NK-92 treated with Interleukin-12 subunit alpha and Interleukin-12 subunit beta, amount 100 ng/mL, for 24 hours (cell line): ENCODE measurements at regions not wholly inside any gene's neighbourhood (a gene's known extent, or its start where the extent isn't known, plus 50 kb on each side); places are given as distances from the start of the nearest gene placed in this dataset.

Source experiments
- DNase-seq: peaks from one replicate; lab custom pipeline; 2025; lab: John Stamatoyannopoulos, UW

DNA sequence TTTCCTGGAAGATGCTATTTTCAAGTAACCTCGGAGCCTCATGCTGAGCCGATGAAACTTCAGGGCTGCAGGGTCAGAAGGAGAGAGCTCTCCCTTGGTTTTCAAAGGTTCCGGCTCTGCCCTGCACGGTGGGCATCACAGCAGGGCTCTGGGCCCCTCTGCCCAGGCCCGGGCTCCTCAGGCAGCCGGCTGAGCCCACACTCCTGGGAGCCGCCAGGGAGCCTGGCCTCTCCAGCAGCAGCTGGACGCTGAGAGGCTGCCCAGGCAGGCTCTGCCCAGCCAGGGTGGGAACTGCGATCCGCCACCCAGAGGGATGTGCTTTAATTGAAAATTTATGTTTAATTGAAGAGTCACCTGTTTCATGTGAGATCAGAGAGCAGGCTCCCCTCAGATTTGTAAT lies 97.5 kb upstream of the MGMT start:
- DNase-seq: no peak

DNA sequence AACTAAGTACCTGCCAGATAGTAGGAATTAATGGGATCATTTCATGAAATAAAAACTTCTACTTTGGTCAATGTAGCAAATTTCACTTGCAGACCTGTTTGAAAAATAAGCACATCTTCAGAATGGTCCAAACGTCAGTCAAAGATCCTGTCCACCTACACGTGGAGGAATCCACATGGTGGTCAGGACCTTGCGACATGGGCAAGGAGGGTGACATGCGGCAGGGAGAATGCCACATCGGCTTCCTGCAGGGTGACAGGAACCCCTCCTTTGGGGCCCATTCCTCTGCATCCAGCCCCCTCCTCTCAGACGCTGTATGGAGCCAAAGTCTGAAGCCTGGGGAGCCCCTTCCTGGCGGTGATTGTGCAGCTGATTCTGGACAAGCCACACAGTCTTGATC lies 95.5 kb upstream of the MGMT start:
- DNase-seq: no peak

DNA sequence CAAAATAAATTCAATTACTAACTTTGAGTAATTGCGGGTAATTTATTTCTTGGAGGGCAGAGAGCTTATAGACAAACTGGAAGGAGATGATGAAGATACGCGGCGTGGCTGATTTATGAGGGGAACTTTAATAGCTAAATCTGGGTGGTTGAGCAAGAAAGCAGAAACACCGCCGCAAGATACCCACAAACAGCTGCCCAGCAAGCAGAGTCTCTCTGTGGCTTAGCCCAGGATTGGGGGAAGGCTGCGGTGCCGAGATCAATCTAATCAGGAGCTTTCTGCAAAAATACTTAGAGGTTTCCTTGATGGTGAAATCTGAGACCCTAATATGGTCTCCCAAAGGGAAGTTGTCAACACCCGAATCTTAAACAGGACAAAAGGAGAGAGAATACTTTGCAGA lies 94.9 kb upstream of the MGMT start:
- no peak for DNase-seq

DNA sequence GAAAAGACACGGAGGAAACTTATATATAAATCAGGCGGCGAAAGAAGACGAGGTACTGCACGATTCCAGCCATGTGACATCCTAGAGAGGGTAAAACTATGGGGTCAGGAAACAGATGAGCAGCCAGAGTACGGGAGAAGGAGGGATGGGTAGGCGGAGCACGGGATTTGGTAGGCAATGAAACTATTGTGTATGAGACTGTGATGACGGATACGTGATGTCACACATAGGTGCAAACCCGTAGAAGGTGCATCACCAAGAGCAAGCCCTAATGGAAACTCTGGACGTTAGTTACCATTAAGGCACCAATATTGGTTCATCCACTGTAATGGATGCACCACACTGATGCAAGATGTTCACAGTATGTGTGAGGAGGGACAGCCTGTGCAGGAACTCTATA lies 93.8 kb upstream of the MGMT start:
- no peak for DNase-seq

DNA sequence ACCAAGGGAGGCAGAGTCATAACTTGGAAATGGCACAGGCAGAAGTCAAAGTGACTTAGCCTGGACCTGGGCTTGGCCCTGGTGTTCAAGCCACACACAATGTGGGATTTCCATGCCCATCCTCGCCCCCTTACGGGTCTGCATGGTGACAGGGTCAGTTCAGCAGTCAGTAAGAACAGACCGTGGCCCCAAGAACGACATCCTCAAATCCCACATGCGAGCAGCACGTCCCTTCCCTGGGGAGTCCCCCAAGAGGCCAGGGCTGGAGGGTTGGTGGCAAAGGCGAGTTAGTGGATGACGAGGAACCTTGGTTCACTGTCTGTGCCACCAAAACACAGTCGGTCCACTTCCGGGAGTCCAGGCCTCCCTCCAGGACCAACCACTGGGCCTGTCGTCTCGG lies 93.3 kb upstream of the MGMT start:
- no peak for DNase-seq

DNA sequence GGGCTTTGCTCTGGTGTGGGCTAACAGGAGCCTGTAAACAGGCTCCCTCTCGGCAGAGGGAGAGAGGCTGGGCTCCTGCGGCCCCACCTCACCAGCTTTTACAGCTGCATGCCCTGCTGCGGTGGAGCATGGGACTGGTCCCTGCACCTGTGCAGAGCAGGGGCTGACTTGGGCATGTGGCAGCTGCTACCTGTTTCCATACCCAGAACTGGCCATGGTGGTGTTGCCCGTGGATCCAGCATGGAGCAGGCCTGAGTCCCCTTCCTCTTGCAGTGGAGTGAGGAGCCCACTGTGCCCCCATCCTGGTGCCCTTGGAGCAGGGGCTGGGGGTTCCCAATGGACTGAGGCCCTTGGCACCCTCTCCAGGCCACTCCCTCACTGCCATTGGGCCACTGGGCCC lies 91.9 kb upstream of the MGMT start:
- no peak for DNase-seq

DNA sequence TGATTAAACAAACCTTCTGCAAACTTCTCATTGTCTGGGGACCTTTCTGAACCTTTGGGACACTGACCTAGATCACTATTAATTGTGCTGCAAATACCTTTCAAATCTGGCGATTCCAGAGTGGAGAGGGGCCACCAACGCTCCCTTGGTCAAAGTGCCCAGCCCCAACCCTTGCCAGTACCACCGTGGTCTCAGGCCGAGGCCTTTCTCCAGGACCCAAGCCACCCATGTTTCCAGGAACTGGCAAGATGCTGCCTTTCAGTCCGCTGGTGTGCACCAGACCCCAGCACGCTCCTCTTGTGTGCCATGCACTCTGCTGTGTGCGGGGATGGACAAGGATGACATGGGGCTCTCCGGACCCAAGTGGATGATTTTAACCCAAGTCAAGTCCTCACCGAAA lies 91.1 kb upstream of the MGMT start:
- DNase-seq: no peak

DNA sequence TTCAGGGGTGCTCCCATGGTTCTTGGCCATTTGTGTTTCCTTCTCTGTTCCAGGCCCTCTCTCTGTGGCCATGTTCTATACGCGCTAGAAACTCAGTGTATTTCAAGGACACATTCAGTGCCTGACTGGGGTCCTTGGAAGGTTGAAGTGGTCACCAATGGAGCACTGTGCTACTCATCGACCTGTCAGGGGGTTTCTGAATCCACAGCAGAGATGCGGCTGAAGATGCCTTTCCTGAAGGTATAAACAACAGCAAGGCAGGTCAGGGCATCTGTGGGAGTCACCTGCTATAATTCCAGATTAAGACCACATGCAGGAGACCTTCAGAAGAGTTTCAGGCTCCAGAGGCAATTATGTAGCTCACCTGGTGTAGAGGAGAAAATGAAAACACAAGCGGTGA lies 86.8 kb upstream of the MGMT start:
- no peak for DNase-seq

DNA sequence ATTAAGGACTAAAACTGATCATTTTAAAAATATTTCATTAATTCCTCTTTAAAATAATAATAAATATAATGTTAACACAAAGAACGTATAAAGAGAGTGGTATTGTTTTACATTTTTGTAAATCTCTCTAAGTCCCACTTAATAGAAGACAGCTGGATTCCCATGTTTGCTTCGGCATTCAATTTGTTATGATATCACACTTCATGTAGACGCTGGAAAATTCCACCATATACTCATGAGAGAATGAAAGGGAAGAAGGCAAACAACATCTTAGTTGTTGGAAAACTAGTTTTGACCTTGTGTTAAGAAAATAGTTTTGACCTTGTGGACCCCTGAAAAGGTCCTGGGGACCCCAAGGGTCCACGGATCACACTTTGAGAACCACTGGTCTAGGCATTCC lies 85.3 kb upstream of the MGMT start:
- DNase-seq: no peak

DNA sequence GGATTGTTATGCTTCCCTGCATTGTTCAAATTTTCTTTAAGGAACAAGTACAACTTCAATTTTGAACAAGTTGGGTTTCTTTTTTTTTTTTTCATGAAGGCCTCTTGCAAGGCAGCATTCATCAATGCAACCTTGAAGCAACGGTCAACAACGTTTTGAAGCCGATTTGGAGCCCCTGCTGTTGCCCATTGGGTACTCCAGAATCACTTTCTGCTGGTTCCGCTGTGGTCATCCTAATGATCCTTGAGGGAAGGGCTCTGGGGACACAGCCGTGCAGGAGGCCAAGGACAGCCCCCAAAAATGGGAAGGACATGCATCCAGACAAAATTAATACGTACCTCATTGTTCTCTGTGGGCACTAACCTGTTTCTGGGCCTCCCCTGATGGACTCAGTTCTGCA lies 84.6 kb upstream of the MGMT start:
- DNase-seq: no peak

DNA sequence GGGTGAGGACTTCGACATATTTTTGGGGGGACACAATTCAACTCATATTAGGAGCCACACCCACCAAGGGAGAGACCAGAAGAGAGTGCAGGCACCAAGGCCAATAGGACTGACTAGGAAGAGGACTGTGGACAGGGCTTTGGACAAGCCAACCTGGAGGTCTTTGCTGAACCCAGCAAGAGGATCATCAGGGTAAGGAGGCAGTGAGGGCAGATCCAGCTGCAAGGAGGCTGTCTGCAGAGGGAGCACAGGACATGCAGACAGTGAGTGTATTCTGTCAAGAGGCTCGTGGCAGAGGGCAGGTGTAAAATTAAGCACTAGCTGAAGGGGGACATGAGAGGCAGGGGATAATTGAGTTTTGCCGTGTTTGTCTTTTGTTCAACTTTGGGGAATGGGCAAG lies 83.4 kb upstream of the MGMT start:
- DNase-seq: no peak

DNA sequence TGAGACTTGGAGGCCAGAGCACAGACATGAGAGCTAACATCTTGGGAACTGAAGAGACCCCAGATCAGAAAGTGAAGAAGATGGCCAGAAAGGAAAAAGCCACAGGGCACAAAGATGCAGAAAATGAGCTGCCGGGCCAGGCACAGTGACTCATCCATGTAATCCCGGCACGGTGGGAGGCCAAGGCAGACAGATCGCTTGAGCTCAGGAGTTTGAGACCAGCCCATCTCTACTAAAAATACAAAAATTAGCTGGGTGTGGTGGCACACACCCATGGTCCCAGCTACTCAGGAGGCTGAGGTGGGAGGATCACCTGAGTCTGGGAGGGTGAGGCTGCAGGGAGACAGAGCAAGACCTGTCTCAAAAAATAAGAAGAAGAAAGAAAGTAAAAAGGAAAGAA lies 81.4 kb upstream of the MGMT start:
- DNase-seq: no peak

DNA sequence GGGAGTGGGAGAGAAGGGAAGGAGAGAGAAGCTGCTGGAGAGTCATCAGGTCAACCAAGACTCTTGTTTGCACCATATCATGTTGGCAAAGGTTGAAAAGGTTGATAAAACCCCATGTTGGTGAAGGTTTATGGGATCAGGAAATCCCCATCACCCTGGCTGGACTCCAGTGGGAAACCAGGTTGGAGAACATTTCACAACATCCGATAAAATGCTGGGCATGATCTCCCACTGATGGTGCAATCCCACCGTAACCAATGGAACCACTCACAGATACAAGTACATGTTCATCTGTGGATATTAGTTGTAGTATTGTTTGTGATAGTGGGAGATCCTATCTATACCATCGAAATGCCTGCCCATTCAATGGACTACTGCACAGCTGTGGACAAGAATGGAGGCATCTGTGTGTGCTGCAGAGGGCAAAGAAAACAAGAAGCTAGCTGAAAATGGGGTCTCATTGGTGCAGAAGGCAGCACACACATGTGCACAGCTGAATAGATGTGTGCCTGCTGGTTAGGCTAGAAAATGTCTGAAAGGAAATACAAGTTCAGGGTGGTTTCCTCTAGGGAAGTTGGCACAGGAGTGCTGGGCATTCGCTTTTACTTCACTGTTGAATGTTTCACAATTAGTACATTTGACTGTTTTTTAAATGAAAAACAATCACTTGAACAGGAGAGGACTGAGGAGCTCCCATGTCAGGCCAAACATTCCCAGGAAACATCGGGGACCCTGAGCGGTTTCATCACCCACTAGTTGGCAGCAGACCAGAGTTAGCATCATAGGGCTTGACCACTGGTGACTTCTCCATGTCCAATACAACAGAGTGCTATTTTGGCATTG lies 80.4 kb upstream of the MGMT start:
- DNase-seq: no peak

DNA sequence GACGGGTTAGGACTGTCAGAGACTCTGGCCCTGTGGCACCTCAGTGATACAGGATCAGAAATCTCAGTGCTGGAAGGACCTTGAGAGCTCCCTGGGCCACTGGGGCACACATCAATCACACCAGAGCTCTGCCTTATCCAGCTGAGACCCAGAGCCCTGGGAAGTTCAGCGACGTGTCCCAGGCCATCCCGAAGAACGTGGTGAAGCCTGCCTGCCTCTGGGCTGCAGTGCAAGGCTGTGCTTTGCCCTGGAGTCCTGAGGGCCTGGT lies 79.8 kb upstream of the MGMT start:
- no peak for DNase-seq

DNA sequence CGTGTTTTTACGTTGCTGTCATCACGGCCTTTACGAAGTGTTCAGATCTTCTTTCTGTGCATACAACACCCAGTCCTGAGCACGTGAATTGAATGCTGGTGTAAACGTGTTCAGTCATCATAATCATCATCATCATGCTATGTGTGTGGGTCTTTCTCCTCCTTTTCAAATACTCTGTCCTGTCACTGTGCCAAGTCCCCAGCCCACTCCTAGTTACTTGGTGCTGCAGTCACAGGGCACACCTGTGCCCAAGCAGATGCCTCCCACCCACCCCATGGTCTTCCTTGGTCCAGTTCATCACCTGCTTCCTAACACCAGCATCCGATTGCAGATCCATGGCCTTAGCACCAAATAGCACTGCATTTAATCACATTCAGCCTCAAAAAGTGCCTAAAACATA lies 78.6 kb upstream of the MGMT start:
- DNase-seq: no peak

DNA sequence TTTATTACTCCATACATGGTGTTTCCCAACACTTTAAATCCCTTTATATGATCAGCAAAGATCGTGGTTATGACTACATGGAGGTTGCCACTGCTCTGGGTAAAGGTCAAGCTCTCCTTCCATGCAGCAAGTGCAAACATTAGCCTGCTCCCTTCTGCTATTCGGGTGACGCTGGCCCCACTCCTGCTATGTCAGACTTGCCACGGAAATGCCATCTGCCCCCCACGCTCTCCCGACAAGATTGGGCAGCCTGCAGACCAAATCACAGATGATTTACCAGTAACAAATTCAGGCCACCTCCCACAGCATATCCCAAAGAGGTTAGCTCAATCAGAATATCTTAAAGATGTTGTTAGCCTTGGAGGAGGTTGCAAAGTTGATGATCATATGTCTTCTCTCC lies 77.8 kb upstream of the MGMT start:
- no peak for DNase-seq

DNA sequence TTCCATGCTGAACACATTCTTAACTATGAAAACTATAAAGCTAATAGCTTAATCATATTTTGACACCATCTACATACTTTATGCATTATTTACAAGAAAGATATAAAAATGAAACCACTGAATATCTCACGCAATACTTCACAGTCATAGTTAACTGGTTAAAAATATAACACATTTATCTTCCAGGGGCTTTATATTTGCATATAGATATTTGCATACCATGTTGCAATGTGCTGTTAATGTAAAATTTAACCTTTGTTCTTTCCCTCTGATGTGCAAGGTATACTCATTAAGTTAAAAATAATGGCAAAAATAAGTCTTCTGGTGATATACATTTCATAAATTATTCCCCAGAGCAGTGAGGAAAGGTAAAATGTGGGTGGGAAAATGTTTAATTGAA lies 76.9 kb upstream of the MGMT start:
- no peak for DNase-seq

DNA sequence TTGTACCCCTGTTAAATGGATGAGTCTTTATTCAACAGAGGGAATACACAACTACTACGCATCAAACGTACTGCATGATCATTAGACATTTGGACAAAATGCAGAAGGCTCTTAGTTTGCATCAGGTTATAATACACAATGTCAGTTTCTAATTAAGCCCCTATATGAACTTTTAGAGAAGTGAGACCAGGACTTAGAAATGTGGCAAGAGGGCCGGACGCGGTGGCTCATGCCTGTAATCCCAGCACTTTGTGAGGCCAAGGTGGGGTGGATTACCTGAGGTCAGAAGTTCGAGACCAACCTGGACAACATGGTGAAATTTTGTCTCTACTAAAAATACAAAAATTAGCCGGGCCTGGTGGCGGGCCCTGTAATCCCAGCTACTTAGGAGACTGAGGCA lies 76.3 kb upstream of the MGMT start:
- DNase-seq: no peak

DNA sequence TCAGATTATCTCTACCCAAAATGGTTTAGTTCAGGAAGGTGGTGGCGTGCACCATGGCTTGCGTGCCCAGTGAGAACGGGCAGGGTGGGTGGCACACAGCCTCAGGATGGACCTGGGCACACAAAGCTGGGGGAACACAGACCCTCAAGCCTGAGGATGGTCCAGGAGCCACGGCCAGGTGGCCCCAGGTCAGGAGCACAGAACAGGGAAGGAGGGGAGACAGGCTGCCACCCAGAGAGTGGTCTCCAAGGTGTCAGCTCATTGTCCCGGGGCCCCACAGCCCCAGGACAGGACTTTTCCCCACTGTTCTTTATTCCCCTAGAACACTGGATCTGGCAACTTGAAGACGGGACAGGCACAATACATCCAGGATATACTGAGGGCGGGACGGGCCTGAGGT lies 75.6 kb upstream of the MGMT start:
- DNase-seq: no peak

DNA sequence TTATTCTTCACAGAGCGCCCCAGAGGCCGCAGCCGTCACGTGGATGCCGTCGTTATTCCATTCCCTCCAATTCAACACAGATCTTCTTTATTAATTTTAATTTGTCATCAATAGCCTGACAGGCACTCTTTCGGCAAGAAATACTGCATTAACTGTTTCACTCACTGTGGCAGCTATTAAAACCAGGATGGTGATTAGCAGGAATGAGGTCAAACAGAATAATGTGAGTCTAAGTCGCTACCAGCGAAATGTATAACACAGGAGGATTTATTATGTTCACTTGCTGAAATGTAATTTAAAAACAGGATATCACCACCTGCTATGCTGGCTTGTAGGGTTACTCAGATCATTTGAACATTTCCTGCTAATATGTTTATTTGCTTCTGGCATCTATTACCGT lies 74.2 kb upstream of the MGMT start:
- no peak for DNase-seq

DNA sequence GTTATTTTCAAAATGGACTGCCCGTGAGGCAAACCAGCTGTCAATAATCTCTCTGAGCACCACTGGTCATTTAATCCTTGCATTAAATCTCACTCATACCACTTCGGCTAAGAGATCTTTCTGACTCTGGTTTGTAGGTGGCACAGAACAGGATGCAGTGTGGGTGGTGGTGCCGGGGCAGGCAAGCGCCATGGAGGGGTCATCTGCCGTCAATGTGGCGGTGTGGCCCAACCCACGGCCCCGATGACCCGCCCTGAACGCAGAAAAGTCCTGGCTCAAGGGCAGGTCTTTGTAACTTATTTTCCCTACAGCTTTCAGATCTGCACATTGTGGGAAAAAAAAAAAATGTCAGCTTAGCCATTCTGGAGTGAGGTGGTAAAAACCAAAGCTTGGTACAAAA lies 73.2 kb upstream of the MGMT start:
- no peak for DNase-seq

DNA sequence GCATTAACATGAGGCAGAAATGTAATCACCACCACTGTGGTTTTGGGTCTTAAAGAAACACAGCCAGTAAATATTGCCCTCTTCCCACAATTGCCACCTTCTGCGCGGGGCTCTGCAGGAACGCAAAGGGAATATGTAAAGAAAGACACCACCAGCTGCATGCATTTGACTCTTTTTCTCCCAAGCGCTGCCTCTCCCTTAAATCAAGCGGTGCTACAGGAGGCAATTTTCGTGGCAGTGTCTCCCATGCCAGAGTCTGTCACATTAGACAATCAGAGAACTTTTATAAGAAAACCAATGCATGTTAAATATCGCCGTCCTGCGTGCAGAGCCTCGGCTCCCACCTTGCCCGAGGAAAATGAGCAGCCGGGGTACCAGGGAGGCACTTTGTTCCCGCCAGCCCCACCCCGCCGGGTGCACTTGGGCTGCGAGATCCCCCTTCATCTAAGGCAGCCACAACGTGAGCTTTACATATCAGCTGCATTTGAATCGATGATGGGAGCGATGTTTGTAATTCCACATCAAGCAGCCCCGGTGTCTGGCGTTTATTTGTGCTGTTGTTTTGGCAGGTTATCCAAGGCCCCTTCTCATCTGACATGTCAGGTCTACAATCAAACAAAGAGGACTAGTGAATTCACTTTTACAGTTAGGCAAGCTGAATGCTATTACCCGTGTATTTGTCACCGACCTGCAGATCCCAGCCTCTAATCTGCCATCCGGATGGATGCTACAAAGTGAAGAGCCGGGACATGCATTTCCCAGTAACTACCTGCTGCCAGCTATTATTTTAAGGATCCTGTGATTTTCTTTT lies 72.3 kb upstream of the MGMT start:
- DNase-seq: no peak

DNA sequence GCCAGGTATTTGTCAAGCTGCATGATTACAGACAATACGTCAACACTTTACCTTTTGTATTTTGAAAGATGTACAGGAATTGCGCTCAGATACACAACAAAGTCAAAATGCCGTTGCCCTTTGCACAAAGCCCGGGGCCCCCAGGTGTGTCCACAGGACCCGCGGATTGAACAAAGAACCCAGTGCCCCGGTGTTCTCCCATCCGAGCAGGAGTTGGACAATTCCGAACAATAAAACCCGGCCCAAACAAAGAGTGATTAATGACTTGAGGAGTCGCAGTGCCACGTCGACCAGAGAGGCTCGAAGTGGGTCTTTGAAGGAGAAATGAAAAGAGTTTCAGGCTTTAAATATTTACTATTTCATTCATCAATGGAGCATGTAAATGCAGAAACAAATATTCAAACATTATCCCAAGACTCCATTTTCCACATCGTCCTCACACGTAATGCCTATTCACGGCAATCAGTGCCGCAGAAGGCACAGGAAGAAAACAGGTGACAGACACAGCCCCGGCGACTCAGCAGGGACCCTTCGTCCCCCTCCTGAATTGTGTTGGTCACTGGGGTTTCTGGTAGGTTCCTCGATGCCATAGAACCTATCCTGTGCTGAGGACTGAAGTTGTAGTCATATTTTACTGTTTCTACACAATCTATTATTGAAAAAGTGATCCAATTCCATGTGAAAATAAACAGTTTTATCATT lies 70.9 kb upstream of the MGMT start:
- no peak for DNase-seq
